Stimulated activated naive CD8-positive, alpha-beta T cell treated with anti-CD3 and anti-CD28 coated beads, Interleukin-15, Interleukin-2, amounts not matched to agents 100 U/mL and 50 U/mL, for 24 hours (primary cell): ENCODE measurements at regions not wholly inside any gene's neighbourhood (a gene's known extent, or its start where the extent isn't known, plus 50 kb on each side); places are given as distances from the start of the nearest gene placed in this dataset.

ENCODE experiments used
- ATAC-seq: fragments of 150-1000 bp; cut with Tn5 transposase; one replicate; pipeline ENCODE4 v1.10.0; 2021
- DNase-seq: peaks from one replicate; pipeline ENCODE4 v3.0.0; 2021

DNA sequence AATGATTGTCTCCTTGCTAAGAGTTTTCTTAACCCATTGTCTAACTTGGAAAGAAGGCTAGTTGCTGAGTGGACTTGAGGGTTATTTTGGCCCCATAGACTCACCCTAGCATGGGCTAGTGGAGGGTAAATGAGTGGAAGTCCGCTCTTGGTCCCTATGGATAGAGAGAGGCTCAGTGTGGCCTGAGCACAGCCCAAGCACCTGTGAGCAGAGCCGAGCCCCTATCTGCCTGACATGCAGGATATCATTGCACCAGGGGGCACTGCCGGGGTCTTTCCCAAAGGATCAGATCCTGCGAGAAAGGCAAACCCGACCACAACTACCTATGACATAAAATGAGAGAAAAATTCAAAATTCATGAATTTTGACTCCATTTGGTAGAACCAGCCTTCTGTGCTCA is 70.6 kb upstream of the GGTLC1 start:
- DNase-seq (no peak), ATAC-seq (no peak)

DNA sequence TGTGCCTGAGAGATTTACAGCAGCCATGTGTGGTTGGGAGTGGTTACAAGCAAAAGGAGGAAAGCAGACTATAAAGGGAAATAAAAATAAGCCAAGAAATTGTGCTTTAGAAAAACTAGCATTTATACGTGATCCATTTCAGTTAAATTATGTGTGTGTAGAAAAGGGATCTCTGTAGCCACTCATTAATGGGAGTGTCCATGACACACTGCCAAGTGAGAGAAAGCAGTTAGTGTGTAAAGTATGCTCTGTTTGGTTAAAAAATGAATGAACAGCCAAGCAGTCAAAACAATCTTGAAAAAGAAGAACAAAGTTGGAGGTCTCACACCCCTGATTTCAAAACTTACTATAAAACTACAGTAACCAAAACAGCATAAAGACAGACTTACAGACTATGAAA is 67.9 kb upstream of the GGTLC1 start:
- ATAC-seq (no peak), DNase-seq (no peak)

DNA sequence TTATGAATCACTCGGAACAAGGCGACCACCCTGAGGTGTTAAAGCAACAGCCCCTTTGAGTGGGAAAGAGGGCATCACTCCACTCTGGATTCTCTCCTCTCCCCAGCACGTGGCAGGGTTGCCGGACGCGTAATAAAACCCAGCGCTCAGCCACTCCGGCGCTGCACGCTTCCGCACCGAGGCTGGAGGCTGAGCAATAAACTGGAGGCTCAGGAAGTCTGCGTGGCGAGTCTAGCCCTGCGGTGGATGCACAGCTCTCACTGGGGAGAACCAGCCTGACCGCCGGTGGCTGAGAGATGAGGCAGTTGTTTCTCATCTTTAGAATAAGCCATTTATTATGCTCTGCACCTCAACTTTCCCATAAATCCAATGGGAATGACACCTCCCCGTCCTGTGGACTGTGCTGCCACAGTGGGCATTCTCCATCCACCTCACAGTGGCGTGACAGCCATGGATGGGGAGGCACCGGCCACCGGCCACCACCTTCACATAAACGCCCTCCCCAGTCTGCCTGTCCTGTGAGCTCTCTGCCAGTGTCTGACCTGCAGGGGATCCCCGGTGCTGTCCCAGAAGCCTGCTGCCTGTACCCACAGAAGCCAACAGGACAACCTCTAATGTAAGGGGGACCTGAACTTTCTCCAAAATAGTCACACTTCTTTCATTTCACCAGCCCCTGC is 64.2 kb upstream of the GGTLC1 start:
- ATAC-seq = no peak
- no peak for DNase-seq

DNA sequence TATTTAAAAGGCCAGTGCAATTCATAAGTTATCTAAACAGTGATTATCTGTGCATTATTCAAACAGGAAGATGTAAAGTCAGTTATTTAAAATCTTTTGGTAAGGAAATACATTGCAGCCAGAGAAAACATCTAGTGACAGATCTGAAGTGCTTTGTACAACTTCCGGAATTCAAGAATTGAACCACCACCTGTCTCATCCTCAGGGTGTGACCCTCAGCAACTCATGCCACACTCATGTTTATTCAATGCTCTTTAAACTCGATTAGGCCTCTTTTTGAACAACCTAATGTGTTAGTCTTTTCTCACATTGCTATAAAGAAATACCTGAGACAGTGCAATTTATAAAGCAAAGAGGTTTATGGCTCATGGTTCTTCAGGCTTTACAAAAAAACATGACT is 62.6 kb upstream of the GGTLC1 start:
- DNase-seq = no peak
- no peak for ATAC-seq

DNA sequence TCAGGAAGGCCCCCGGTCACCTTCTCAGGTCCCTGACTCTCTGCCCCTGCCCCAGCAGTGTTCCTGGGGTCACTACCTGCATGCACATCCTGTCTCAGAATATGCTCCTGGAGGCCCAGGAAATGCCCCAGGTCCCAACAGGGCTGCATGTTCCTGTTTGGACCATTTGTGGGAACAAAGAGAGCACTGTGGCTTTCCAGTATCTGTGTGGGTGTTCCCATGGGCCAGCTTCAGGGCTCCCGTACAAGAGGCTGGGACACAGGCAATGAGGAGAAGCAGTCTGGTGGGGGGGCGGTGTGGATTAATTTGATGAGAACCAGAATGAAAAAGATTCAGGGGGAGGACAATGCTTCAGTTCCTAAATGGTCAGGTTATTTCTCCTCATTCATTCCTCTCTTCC is 61.5 kb upstream of the GGTLC1 start:
- no peak for DNase-seq
- ATAC-seq = no peak

DNA sequence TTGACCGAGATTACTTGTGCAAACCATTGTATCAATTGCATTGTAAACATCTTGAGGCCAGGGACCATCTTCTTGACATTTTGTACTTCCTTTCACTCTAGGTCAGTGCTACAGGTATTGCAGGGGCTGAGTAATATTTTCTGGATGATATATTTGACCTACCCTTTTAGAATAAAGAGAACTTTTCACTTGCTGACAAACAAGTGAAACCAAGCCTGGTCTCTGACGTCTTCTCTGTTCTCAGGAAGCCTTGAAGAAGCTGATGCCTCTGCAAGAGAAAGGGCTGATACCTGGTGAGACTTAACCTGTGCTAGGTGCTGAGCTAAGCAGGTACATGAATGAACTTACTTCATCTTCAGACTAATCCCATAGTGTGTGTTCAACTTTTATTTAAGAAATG is 60.5 kb upstream of the GGTLC1 start:
- peak; percentile 57 for ATAC-seq

DNA sequence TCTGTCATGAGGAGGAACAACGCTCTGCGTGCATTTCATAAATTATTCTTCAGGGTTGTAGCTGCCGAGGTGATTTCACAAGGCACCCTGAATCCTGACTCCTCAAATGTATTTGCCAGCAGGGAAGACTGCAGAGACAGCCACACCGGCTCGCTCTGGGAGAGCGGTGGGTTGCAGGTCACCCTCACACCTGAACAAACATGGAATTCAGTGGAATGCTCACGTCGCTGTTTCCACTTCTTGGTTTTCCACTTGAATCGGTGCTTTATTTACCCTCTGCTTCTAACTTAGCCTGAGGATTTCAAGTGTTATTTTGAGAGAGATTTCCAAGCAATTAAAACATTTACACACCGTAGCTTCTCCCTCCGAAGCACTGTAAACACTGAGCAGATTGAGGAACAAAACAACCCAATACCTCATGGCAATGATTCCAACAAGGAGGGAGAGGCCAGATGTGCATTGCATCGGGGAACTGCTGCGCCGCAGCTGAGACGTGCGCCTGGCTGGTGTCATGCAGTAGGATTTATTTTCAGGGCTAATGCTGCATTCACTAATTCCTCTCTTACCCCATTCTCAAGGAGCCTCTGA is 59.5 kb upstream of the GGTLC1 start:
- ATAC-seq (no peak), DNase-seq (no peak)

More for the DNA sequence above, 60.5 kb upstream of the GGTLC1 start:
- no peak for DNase-seq

DNA sequence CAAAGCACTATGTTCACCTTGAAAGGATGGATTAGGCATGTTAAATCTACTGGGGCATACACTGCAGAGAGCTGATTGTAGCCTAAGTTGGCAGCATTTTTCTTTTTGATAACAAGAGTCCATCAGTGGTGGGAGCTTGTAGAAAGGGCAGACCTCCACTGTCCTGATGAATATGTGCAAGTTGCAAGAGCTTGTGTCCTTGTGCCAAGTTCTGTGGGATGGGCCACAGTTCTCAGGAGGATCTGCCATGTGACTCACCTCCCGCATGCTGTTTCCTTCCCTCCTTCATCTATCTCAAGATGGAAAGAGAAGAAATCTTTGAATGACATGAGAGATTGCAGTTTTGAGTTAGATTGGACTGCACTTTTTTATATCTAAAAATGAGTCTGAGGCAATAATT is 58.3 kb upstream of the GGTLC1 start:
- DNase-seq = no peak
- ATAC-seq = no peak

DNA sequence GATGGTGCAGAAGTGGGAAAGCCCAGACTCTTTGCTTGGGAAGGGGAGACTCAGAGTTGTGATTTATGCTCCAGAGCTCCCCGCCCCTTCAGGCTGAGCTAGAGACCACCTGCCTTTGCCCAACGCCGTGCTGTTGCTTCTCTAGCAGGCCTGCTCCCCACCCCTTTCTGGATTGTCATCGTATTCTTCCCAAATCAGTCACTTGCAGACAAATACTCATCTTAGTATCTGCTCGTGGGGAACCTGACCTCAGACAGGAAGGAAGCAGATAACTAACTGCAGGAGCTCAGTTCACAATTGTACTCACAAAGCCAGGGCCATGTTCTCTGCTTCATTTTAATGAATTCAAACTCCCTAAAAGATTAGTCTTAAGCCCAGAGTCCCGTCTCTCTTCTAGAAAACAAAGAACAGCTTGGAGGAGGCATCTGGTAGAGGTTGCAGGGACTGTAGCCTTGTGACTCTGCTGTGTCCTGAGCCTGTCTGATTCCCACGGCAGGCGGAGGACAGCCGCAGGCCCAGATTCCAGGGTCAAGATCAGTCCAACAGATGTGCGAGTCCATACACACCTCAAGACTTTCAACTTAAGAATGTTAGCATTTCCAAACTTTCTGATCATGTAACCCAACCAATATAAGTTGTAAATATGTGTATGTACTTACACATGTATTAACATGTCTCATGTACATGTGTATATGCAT is 57.2 kb upstream of the GGTLC1 start:
- DNase-seq (no peak), ATAC-seq (peak; percentile 51)

DNA sequence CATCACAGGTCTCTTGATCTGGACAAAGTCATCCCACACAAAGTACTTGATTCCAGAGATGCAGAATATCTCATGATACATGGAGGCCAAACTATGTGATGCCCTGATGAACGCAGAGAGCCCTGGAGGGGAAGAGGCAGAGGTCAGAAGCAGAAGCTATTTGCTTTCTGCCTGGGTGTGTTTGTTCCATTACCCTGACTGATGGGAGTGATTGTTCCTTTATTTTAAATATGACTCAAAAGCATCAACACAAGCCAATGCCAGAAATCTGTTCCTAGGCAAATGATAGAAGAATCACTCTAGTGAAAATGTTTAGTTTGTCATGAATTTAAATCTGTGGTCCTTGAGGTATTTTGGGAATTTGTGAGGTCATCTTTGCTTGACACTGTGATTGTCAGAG is 54.7 kb upstream of the GGTLC1 start:
- ATAC-seq = no peak
- DNase-seq = no peak

DNA sequence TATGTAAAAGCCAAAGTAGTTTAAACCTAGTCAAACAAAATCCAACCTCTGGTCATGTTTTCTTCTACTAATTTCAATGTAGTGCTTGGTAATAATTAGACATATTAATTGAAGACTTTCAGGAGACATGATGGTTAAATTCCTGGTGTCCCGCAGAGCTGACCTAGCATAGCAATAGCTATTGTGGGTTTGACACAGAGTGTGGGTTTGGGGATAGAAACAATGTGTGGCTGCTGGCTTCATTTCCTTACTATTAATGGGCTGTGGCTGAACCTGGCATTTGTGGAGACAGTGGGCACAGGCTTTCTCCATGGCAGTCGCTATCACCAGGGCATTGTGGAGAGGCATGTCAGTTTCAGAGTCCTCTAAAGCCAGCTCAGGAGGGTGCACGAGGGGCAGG is 54.1 kb upstream of the GGTLC1 start:
- ATAC-seq (no peak), DNase-seq (no peak)

DNA sequence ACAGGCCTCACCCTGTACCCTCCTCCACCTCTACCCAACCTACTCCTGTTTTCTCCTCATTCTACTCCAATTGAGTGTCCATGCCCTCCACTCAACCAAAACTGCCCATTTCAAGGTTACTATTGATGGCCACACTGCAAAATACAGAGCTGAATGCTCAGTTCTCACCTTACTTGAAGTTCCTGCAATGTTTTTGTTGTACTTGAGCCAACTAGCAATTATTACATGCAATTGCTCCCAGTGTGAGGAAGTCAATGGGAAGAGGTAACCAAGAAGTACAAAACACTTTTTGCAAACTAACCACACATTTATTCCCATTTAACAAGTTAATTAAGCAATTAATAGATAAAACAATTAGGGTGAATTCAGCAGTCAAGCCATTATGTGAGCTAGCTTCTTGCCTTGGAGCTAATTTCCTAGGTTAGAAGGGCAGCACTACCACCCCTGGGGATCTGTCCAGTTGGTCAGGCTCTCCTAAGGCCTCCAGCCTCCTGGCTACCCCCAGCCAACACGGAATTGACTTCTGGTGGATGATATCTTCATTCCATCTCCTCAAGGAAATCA is 52.4 kb upstream of the GGTLC1 start:
- no peak for ATAC-seq
- no peak for DNase-seq

DNA sequence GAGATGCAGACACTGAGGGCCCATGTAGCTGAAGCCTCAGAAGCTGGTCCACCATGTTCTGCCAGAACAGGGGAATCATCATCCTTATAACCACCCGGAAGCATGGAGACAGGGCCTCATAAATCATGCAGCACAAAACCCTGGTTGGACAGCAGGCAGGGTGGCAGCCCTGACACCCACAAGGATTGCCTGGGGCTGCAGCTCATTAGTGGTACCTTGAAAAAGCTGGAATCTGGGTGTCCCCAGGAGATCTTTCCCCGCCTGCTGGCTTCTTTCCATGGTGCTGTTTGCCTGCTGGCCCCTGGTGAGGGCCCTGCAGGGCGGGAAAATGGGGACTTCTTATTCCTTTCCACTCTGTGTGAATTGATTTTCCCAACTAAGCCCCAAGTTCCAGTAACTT is 50.6 kb upstream of the GGTLC1 start:
- no peak for ATAC-seq
- no peak for DNase-seq
